ENCODE measurements at regions not wholly inside any gene's neighbourhood (a gene's known extent, or its start where the extent isn't known, plus 50 kb on each side); places are given as distances from the start of the nearest gene placed in this dataset.

GRCh38 chr5:66351813-66352212, 207.7 kb downstream of the SREK1 start:
- Histone ChIP-seq H3K36me3 (ENCODE audit: insufficient read depth, low read length) (no peaks in the 10 kb centered on the region), H3K9me3 (ENCODE audit: insufficient read depth, low read depth, low read length) (no peaks in the 10 kb centered on the region), H3K4me2 (ENCODE audit: low read length) (no peak overlapping the region), H3K4me3 (ENCODE audit: insufficient read depth, low read depth, low read length) (no peak overlapping the region), H3K79me2 (ENCODE audit: insufficient read depth, low read length) (no peaks in the 10 kb centered on the region), H3K4me1 (ENCODE audit: insufficient read depth, low read length) (no peaks in the 10 kb centered on the region), H3K9ac (ENCODE audit: low read length) (no peak overlapping the region), H3K27ac (ENCODE audit: low read depth, low read length) (no peak overlapping the region), H2AFZ (ENCODE audit: low read depth, low read length) (no peak overlapping the region), H3K27me3 (ENCODE audit: insufficient read depth, low read length) (peaks cover 6% of the 10 kb centered on the region), H4K20me1 (ENCODE audit: insufficient read depth, low read length) (no peaks in the 10 kb centered on the region)
- FAIRE-seq (no peak), DNase-seq (ENCODE audit: low read depth) (no peak)
- no peak for TF ChIP-seq CTCF (IDR thresholded peaks at IDR 0.05; ENCODE audit: insufficient read depth, low read depth, low read length)
- TF ChIP-seq EZH2 (IDR thresholded peaks at IDR 0.05; ENCODE audit: insufficient read depth, low read length), result no peak
- no peak overlapping the region for H3K4me3 Mint-ChIP-seq (ENCODE audit: unreplicated experiment)
- peaks cover 4% of the 10 kb centered on the region for H3K9me3 Mint-ChIP-seq (ENCODE audit: unreplicated experiment)
- peaks cover 22% of the 10 kb centered on the region for H3K27me3 Mint-ChIP-seq (ENCODE audit: low read depth, unreplicated experiment)
- H3K4me1 Mint-ChIP-seq (ENCODE audit: low read depth, unreplicated experiment), result peaks cover 5% of the 10 kb centered on the region
- no peak overlapping the region for H3K27ac Mint-ChIP-seq (ENCODE audit: unreplicated experiment)
- H3K36me3 Mint-ChIP-seq (ENCODE audit: low read depth, unreplicated experiment), result no peaks in the 10 kb centered on the region

- DNase-seq (ENCODE audit: low read depth) (no peak), FAIRE-seq (no peak)
- Histone ChIP-seq H3K79me2 (ENCODE audit: insufficient read depth, low read length) (no peaks in the 10 kb centered on the region), H3K36me3 (ENCODE audit: insufficient read depth, low read length) (no peaks in the 10 kb centered on the region), H3K4me3 (ENCODE audit: insufficient read depth, low read depth, low read length) (no peak overlapping the region), H3K27ac (ENCODE audit: low read depth, low read length) (no peak overlapping the region), H3K27me3 (ENCODE audit: insufficient read depth, low read length) (peaks cover 6% of the 10 kb centered on the region), H4K20me1 (ENCODE audit: insufficient read depth, low read length) (no peaks in the 10 kb centered on the region), H3K4me2 (ENCODE audit: low read length) (no peak overlapping the region), H3K4me1 (ENCODE audit: insufficient read depth, low read length) (no peaks in the 10 kb centered on the region), H2AFZ (ENCODE audit: low read depth, low read length) (no peak overlapping the region), H3K9me3 (ENCODE audit: insufficient read depth, low read depth, low read length) (no peaks in the 10 kb centered on the region), H3K9ac (ENCODE audit: low read length) (no peak overlapping the region)
- H3K4me1 Mint-ChIP-seq (ENCODE audit: low read depth, unreplicated experiment), result peaks cover 5% of the 10 kb centered on the region
- H3K27ac Mint-ChIP-seq (ENCODE audit: unreplicated experiment), result no peak overlapping the region
- H3K4me3 Mint-ChIP-seq (ENCODE audit: unreplicated experiment), result no peak overlapping the region
- no peak for TF ChIP-seq EZH2 (IDR thresholded peaks at IDR 0.05; ENCODE audit: insufficient read depth, low read length)
- no peak for TF ChIP-seq CTCF (IDR thresholded peaks at IDR 0.05; ENCODE audit: insufficient read depth, low read depth, low read length)
- peaks cover 7% of the 10 kb centered on the region for H3K9me3 Mint-ChIP-seq (ENCODE audit: unreplicated experiment)
- peaks cover 17% of the 10 kb centered on the region for H3K27me3 Mint-ChIP-seq (ENCODE audit: low read depth, unreplicated experiment)
- H3K36me3 Mint-ChIP-seq (ENCODE audit: low read depth, unreplicated experiment), result no peaks in the 10 kb centered on the region
Observed at GRCh38 chr5:66353186-66353585, 209.1 kb downstream of the SREK1 start.

GRCh38 chr5:66354422-66354821, 210.3 kb downstream of the SREK1 start:
- Histone ChIP-seq H3K4me3 (ENCODE audit: insufficient read depth, low read depth, low read length) (no peak overlapping the region), H3K27me3 (ENCODE audit: insufficient read depth, low read length) (peaks cover 6% of the 10 kb centered on the region), H3K79me2 (ENCODE audit: insufficient read depth, low read length) (no peaks in the 10 kb centered on the region), H2AFZ (ENCODE audit: low read depth, low read length) (no peak overlapping the region), H3K9me3 (ENCODE audit: insufficient read depth, low read depth, low read length) (no peaks in the 10 kb centered on the region), H4K20me1 (ENCODE audit: insufficient read depth, low read length) (no peaks in the 10 kb centered on the region), H3K36me3 (ENCODE audit: insufficient read depth, low read length) (no peaks in the 10 kb centered on the region), H3K9ac (ENCODE audit: low read length) (no peak overlapping the region), H3K4me1 (ENCODE audit: insufficient read depth, low read length) (no peaks in the 10 kb centered on the region), H3K27ac (ENCODE audit: low read depth, low read length) (no peak overlapping the region), H3K4me2 (ENCODE audit: low read length) (no peak overlapping the region)
- Mint-ChIP-seq H3K27ac (ENCODE audit: unreplicated experiment) (no peak overlapping the region), H3K4me3 (ENCODE audit: unreplicated experiment) (no peak overlapping the region), H3K27me3 (ENCODE audit: low read depth, unreplicated experiment) (peaks cover 13% of the 10 kb centered on the region), H3K36me3 (ENCODE audit: low read depth, unreplicated experiment) (no peaks in the 10 kb centered on the region), H3K4me1 (ENCODE audit: low read depth, unreplicated experiment) (peaks cover 5% of the 10 kb centered on the region), H3K9me3 (ENCODE audit: unreplicated experiment) (peaks cover 9% of the 10 kb centered on the region)
- TF ChIP-seq CTCF (IDR thresholded peaks at IDR 0.05; ENCODE audit: insufficient read depth, low read depth, low read length), result no peak
- no peak for TF ChIP-seq EZH2 (IDR thresholded peaks at IDR 0.05; ENCODE audit: insufficient read depth, low read length)
- FAIRE-seq (no peak), DNase-seq (ENCODE audit: low read depth) (no peak)

All from astrocyte (in vitro differentiated cells and primary cell).